Hepatocyte (in vitro differentiated cells): ENCODE measurements at regions not wholly inside any gene's neighbourhood (a gene's known extent, or its start where the extent isn't known, plus 50 kb on each side); places are given as distances from the start of the nearest gene placed in this dataset.

Source experiments
- EZH2 ChIP-seq: fragments of 200-600 bp; sonication (generic); IDR thresholded peaks from 2 replicates; pipeline ENCODE4 v1.6.1; 2016; ENCODE audit warnings: antibody characterized with exemption, mild to moderate bottlenecking, borderline replicate concordance
- EZH2phosphoT487 ChIP-seq: fragments of 200-600 bp; sonication (generic); IDR thresholded peaks from one replicate; pipeline ENCODE4 v1.6.1; 2018; ENCODE audit warnings: antibody characterized with exemption, mild to moderate bottlenecking, low read depth, moderate library complexity; ENCODE audit not compliant: unreplicated experiment, severe bottlenecking
- TF ChIP-seq, protein P1 (sequence below): fragments of 200-600 bp; sonication (generic); IDR thresholded peaks from 2 replicates; pipeline ENCODE4 v1.5.1; 2016; ENCODE audit warnings: antibody characterized with exemption, mild to moderate bottlenecking; ENCODE audit not compliant: poor library complexity

GRCh38 chr18:41069167-41069566 is 885.9 kb upstream of the PIK3C3 start:
- TF ChIP-seq, protein P1, sequence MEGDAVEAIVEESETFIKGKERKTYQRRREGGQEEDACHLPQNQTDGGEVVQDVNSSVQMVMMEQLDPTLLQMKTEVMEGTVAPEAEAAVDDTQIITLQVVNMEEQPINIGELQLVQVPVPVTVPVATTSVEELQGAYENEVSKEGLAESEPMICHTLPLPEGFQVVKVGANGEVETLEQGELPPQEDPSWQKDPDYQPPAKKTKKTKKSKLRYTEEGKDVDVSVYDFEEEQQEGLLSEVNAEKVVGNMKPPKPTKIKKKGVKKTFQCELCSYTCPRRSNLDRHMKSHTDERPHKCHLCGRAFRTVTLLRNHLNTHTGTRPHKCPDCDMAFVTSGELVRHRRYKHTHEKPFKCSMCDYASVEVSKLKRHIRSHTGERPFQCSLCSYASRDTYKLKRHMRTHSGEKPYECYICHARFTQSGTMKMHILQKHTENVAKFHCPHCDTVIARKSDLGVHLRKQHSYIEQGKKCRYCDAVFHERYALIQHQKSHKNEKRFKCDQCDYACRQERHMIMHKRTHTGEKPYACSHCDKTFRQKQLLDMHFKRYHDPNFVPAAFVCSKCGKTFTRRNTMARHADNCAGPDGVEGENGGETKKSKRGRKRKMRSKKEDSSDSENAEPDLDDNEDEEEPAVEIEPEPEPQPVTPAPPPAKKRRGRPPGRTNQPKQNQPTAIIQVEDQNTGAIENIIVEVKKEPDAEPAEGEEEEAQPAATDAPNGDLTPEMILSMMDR = no peak
- no peak for TF ChIP-seq EZH2
- no peak for TF ChIP-seq EZH2phosphoT487
